OCI-LY1 (cell line): ENCODE measurements at regions not wholly inside any gene's neighbourhood (a gene's known extent, or its start where the extent isn't known, plus 50 kb on each side); places are given as distances from the start of the nearest gene placed in this dataset.

Experiments
- H2AFZ ChIP-seq: fragments of 200-600 bp; sonication (generic), shearing (Covaris generic); 2 replicates; pipeline ENCODE4 v1.6.0; 2014; ENCODE audit warnings: antibody characterized with exemption, mild to moderate bottlenecking, low read length
- H3F3A ChIP-seq: fragments of 200-600 bp; sonication (generic), shearing (Covaris generic); 2 replicates; pipeline ENCODE4 v1.6.0; 2014; ENCODE audit warnings: mild to moderate bottlenecking, antibody characterized with exemption, low read length, moderate library complexity; ENCODE audit not compliant: insufficient read depth
- H3K27ac ChIP-seq: fragments of 200-600 bp; sonication (generic); 2 replicates; pipeline ENCODE4 v1.5.1; 2014; ENCODE audit warnings: low read length, mixed run types, mild to moderate bottlenecking, low read depth; ENCODE audit not compliant: poor library complexity, severe bottlenecking
- H3K27me3 ChIP-seq: fragments of 200-600 bp; sonication (generic); 2 replicates; pipeline ENCODE4 v1.6.0; 2014; ENCODE audit warnings: antibody characterized with exemption, mild to moderate bottlenecking, low read length, moderate library complexity; ENCODE audit not compliant: insufficient read depth
- H3K36me3 ChIP-seq: fragments of 200-600 bp; sonication (generic); 2 replicates; pipeline ENCODE4 v1.6.1; 2014; ENCODE audit warnings: mild to moderate bottlenecking, antibody characterized with exemption, low read length, moderate library complexity, mixed read lengths; ENCODE audit not compliant: insufficient read depth
- H3K4me1 ChIP-seq: fragments of 200-600 bp; sonication (generic); 2 replicates; pipeline ENCODE4 v1.5.1; 2014; ENCODE audit warnings: mild to moderate bottlenecking, low read length, moderate library complexity; ENCODE audit not compliant: insufficient read depth, severe bottlenecking
- H3K4me2 ChIP-seq: fragments of 200-600 bp; sonication (generic), shearing (Covaris generic); 2 replicates; pipeline ENCODE4 v1.6.1; 2014; ENCODE audit warnings: low read length
- H3K4me3 ChIP-seq: fragments of 200-600 bp; sonication (generic); 2 replicates; pipeline ENCODE4 v1.5.1; 2014; ENCODE audit warnings: low read length, low read depth, mild to moderate bottlenecking, mixed read lengths; ENCODE audit not compliant: poor library complexity, severe bottlenecking
- H3K79me2 ChIP-seq: fragments of 200-600 bp; shearing (Covaris generic); 2 replicates; pipeline ENCODE4 v1.6.1; 2016; ENCODE audit warnings: mixed run types, low read length, mixed read lengths; ENCODE audit not compliant: insufficient read depth
- H3K9ac ChIP-seq: fragments of 200-600 bp; sonication (generic), shearing (Covaris generic); 2 replicates; pipeline ENCODE4 v1.6.1; 2014; ENCODE audit warnings: mild to moderate bottlenecking, low read length, mixed read lengths
- H3K9me2 ChIP-seq: fragments of 200-600 bp; sonication (generic), shearing (Covaris generic); 2 replicates; pipeline ENCODE4 v1.6.1; 2014; ENCODE audit warnings: low read depth, mild to moderate bottlenecking, low read length, mixed read lengths
- H3K9me3 ChIP-seq: fragments of 200-600 bp; shearing (Covaris generic); 2 replicates; pipeline ENCODE4 v1.6.1; 2014; ENCODE audit warnings: low read length, mixed read lengths
- H4K20me1 ChIP-seq: fragments of 200-600 bp; sonication (generic), shearing (Covaris generic); 2 replicates; pipeline ENCODE4 v1.6.0; 2016; ENCODE audit warnings: mild to moderate bottlenecking, low read length; ENCODE audit not compliant: insufficient read depth
- CTCF ChIP-seq: fragments of 200-600 bp; sonication (generic), shearing (Covaris generic); IDR thresholded peaks from 2 replicates; pipeline ENCODE4 v1.5.1; 2017; ENCODE audit warnings: mild to moderate bottlenecking, antibody characterized with exemption, low read length, moderate library complexity, mixed read lengths
- EZH2 ChIP-seq: fragments of 200-600 bp; sonication (generic), shearing (Covaris generic); IDR thresholded peaks from 2 replicates; pipeline ENCODE4 v1.8.0; 2017; ENCODE audit warnings: borderline replicate concordance, mixed run types, mild to moderate bottlenecking, antibody characterized with exemption, low read length, moderate library complexity, mixed read lengths

- Histone ChIP-seq H3K9me2 (no peaks in the 10 kb centered on the region), H3K27ac (no peak overlapping the region), H3K4me3 (no peak overlapping the region), H3K4me2 (no peak overlapping the region), H3K9me3 (peaks cover 4% of the 10 kb centered on the region; the same call in 1 of the 2 replicates), H4K20me1 (no peaks in the 10 kb centered on the region), H2AFZ (no peak overlapping the region), H3K27me3 (no peaks in the 10 kb centered on the region), H3K9ac (no peak overlapping the region), H3K36me3 (no peaks in the 10 kb centered on the region), H3K4me1 (peaks cover 6% of the 10 kb centered on the region), H3F3A (no peaks in the 10 kb centered on the region), H3K79me2 (no peaks in the 10 kb centered on the region)
- TF ChIP-seq CTCF (no peak), EZH2 (no peak)
These were observed 121.3 kb upstream of the CHL1 start for GRCh38 chr3:75260-75659.

- TF ChIP-seq EZH2 (no peak), CTCF (no peak)
- H3K9me3 ChIP-seq: peaks cover 4% of the 10 kb centered on the region; the same call in 1 of the 2 replicates
- no peaks in the 10 kb centered on the region for H4K20me1 ChIP-seq
- no peaks in the 10 kb centered on the region for H3K27me3 ChIP-seq
- no peak overlapping the region for H3K4me2 ChIP-seq
- H3K9me2 ChIP-seq: no peaks in the 10 kb centered on the region
- no peaks in the 10 kb centered on the region for H3K79me2 ChIP-seq
- no peaks in the 10 kb centered on the region for H3F3A ChIP-seq
- H3K36me3 ChIP-seq: no peaks in the 10 kb centered on the region
- no peak overlapping the region for H3K27ac ChIP-seq
- no peak overlapping the region for H3K4me3 ChIP-seq
- H2AFZ ChIP-seq: no peak overlapping the region
- no peak overlapping the region for H3K9ac ChIP-seq
- H3K4me1 ChIP-seq: no peaks in the 10 kb centered on the region
These were observed 117.0 kb upstream of the CHL1 start for GRCh38 chr3:79542-79941.

DNA sequence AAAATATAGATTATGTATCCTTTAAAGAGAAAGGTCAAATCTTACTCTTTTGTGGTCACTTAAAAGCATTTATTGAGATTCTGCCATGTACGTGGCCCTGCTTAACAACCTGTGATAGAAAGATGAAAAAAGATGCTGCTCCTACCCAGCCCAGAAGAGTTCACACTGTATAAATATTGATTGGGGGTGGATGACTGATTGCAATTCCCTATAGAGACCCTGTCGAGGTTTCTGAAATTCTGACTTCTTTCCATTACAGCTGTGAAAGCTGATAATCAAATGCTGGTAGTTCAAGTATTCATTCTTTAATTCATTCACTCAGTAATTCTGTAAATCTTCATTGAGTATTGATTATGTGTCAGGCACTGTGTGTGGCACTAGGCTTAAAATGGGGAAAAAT lies 114.1 kb upstream of the CHL1 start:
- no peak overlapping the region for H2AFZ ChIP-seq
- no peaks in the 10 kb centered on the region for H3K4me1 ChIP-seq
- H3K9me3 ChIP-seq: peaks cover 4% of the 10 kb centered on the region; the same call in 1 of the 2 replicates
- no peak overlapping the region for H3K27ac ChIP-seq
- no peaks in the 10 kb centered on the region for H4K20me1 ChIP-seq
- H3K9me2 ChIP-seq: no peaks in the 10 kb centered on the region
- no peak overlapping the region for H3K4me3 ChIP-seq
- no peak overlapping the region for H3K4me2 ChIP-seq
- H3K9ac ChIP-seq: no peak overlapping the region
- no peaks in the 10 kb centered on the region for H3K27me3 ChIP-seq
- no peak for TF ChIP-seq CTCF
- no peak for TF ChIP-seq EZH2
- no peaks in the 10 kb centered on the region for H3F3A ChIP-seq
- no peaks in the 10 kb centered on the region for H3K79me2 ChIP-seq
- H3K36me3 ChIP-seq: no peaks in the 10 kb centered on the region
